SK-N-MC (cell line): ENCODE measurements at regions not wholly inside any gene's neighbourhood (a gene's known extent, or its start where the extent isn't known, plus 50 kb on each side); places are given as distances from the start of the nearest gene placed in this dataset.

ENCODE experiments used
- EZH2 ChIP-seq: fragments of 200-600 bp; sonication (generic); IDR thresholded peaks from one replicate; pipeline ENCODE4 v1.6.1; 2017; ENCODE audit warnings: antibody characterized with exemption
- POLR2AphosphoS5 ChIP-seq: IDR thresholded peaks from 2 replicates; pipeline ENCODE4 v1.6.1; 2012; ENCODE audit warnings: mild to moderate bottlenecking, low read depth, low read length, borderline replicate concordance

DNA sequence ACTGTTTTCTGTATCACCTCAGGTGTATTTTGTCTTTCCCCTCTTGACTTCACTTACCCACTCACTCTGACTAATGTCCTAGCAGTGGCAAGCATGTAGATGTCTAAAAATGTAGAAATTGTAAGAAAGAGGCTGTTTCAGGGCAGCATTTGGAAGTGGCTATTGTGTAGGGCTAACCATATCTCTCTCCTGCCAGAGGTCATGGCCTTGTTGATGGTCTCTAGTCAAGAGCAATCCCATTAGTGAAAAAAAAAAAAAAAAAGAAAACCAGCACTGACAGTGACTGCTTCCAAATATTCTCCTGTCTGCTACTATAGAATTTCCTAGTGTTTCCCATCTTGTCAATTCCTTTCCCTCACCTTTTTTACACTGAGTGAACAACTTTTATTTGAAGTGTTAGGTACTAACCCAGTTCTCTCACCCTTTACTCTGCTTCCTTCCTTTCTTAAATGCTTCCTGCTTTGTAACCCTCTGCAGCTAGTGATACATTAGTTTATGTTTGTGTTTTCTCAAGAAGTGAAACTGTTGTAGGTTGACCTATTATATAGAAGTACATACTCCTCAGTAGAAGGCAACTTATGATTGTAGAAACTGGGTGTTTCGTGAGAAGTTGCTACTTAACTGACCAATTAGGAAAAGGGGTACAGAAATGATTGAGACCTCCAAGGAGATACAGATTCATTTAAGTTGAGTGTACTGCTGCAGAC lies 174.1 kb upstream of the PTPRK start:
- TF ChIP-seq POLR2AphosphoS5 (no peak), EZH2 (no peak)
